Tibial artery (tissue), 4 donors: ENCODE measurements at regions not wholly inside any gene's neighbourhood (a gene's known extent, or its start where the extent isn't known, plus 50 kb on each side); places are given as distances from the start of the nearest gene placed in this dataset.

Experiments
- DNase-seq, 2 donors: peaks; one replicate each; pipeline ENCODE4 v3.0.0-alpha.2; 2019
- H3K27ac ChIP-seq, 2 donors: fragments of 200-600 bp; sonication (generic) in 1 of 2; 1 replicate in 1 of 2; 2 replicates in 1 of 2; pipeline ENCODE4 v1.5.1; 2018 to 2019; ENCODE audit warnings: mild to moderate bottlenecking in 1 of 2
- H3K27me3 ChIP-seq, 2 donors: fragments of 200-600 bp; sonication (generic) in 1 of 2; one replicate each; pipeline versions ENCODE4 v1.5.1 to v1.6.0; 2016 to 2019
- H3K36me3 ChIP-seq, 3 donors: fragments of 200-600 bp; sonication (generic) in 2 of 3; one replicate each; pipeline ENCODE4 v1.5.1; 2016 to 2019; ENCODE audit warnings: mild to moderate bottlenecking in 2 of 3
- H3K4me1 ChIP-seq, 4 donors: fragments of 200-600 bp; sonication (generic) in 2 of 4; 1 replicate in 3 of 4; 2 replicates in 1 of 4; pipeline ENCODE4 v1.5.1; 2016 to 2019
- H3K4me3 ChIP-seq, 2 donors: fragments of 200-600 bp; sonication (generic) in 1 of 2; 1 replicate in 1 of 2; 2 replicates in 1 of 2; pipeline ENCODE4 v1.5.1; 2018 to 2019; ENCODE audit warnings: mild to moderate bottlenecking in 2 of 2
- H3K9me3 ChIP-seq, 3 donors: fragments of 200-600 bp; sonication (generic) in 1 of 3; one replicate each; pipeline ENCODE4 v1.5.1; 2016 to 2019
- CTCF ChIP-seq, 2 experiments: fragments of 200-600 bp in 1 of 2; fragments of 450-650 bp in 1 of 2; IDR thresholded peaks; one replicate each; pipeline ENCODE4 v1.5.1; 2017 to 2019; ENCODE audit warnings: antibody characterized with exemption in 2 of 2, mild to moderate bottlenecking in 1 of 2, moderate library complexity in 1 of 2
- intact Hi-C: fragments of 100-400 bp; cut with DNase I; formaldehyde crosslinking; loops from one replicate; pipeline ENCODE4 v1.15.0; 2023; ENCODE audit warnings: low total_unique reads

- intact Hi-C loops: no loop called here
- H3K4me3 ChIP-seq: no peak overlapping the region
- no peak for DNase-seq
- H3K9me3 ChIP-seq: no peaks in the 10 kb centered on the region
- TF ChIP-seq CTCF (IDR thresholded peaks at IDR 0.05): no peak
- H3K4me1 ChIP-seq: peaks cover 0 to 6% (median 0%) of the 10 kb centered on the region in 4 donors
- H3K27ac ChIP-seq: no peak overlapping the region
- no peaks in the 10 kb centered on the region for H3K36me3 ChIP-seq
- no peaks in the 10 kb centered on the region for H3K27me3 ChIP-seq
Measured at GRCh38 chr3:132229641-132230040, 87.6 kb upstream of the ACP3 start.

- no peak overlapping the region for H3K27ac ChIP-seq
- intact Hi-C loops: no loop called here
Measured at GRCh38 chr3:132230156-132231000, 86.8 kb upstream of the ACP3 start.

DNA sequence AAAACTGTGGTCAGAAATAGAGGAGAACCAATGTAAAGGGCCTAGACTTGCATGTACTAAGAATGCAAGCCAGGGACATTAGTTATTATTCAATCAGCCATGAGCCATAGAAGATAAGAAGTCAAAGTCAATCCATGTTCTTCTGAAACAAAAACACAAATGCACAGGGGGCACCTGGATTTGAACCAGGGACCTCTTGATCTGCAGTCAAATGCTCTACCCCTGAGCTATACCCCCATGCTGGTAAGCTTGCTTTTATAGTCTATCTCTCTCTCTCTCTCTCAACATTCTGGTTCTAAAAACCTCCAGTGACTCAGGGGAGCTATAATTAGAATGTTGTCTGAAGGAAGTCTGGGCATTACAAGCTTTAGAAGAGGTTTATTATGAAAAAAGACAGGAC lies 85.6 kb upstream of the ACP3 start:
- DNase-seq: no peak
- no peaks in the 10 kb centered on the region for H3K9me3 ChIP-seq
- peaks cover 0 to 6% (median 0%) of the 10 kb centered on the region in 4 donors for H3K4me1 ChIP-seq
- no peak for TF ChIP-seq CTCF (IDR thresholded peaks at IDR 0.05)
- H3K27ac ChIP-seq: peak overlapping the region in 1 of 2 donors; percentile 20
- no peaks in the 10 kb centered on the region for H3K27me3 ChIP-seq
- H3K4me3 ChIP-seq: no peak overlapping the region
- intact Hi-C loops: no loop called here
- H3K36me3 ChIP-seq: no peaks in the 10 kb centered on the region

More at GRCh38 chr3:132230156-132231000, 86.8 kb upstream of the ACP3 start:
- no peak for DNase-seq
- Histone ChIP-seq H3K36me3 (no peaks in the 10 kb centered on the region), H3K27me3 (no peaks in the 10 kb centered on the region), H3K9me3 (no peaks in the 10 kb centered on the region), H3K4me3 (no peak overlapping the region), H3K4me1 (peaks cover 0 to 6% (median 0%) of the 10 kb centered on the region in 4 donors)
- no peak for TF ChIP-seq CTCF (IDR thresholded peaks at IDR 0.05)

- no peak overlapping the region for H3K4me3 ChIP-seq
- H3K27me3 ChIP-seq: no peaks in the 10 kb centered on the region
- H3K9me3 ChIP-seq: no peaks in the 10 kb centered on the region
- intact Hi-C loops: no loop called here
- peaks cover 0 to 6% (median 0%) of the 10 kb centered on the region in 4 donors for H3K4me1 ChIP-seq
- no peak for TF ChIP-seq CTCF (IDR thresholded peaks at IDR 0.05)
- H3K27ac ChIP-seq: no peak overlapping the region
- no peaks in the 10 kb centered on the region for H3K36me3 ChIP-seq
- no peak for DNase-seq
Measured at GRCh38 chr3:132232231-132232792, 84.9 kb upstream of the ACP3 start.

GRCh38 chr3:132236701-132237651 lies 80.2 kb upstream of the ACP3 start:
- intact Hi-C loops: no loop called here
- H3K4me3 ChIP-seq: no peak overlapping the region
- H3K27me3 ChIP-seq: no peaks in the 10 kb centered on the region
- no peak for DNase-seq
- no peak for TF ChIP-seq CTCF (IDR thresholded peaks at IDR 0.05)
- H3K4me1 ChIP-seq: peaks cover 0 to 1% (median 0%) of the 10 kb centered on the region in 4 donors
- no peaks in the 10 kb centered on the region for H3K9me3 ChIP-seq
- H3K36me3 ChIP-seq: no peaks in the 10 kb centered on the region
- no peak overlapping the region for H3K27ac ChIP-seq
